ENCODE measurements at regions not wholly inside any gene's neighbourhood (a gene's known extent, or its start where the extent isn't known, plus 50 kb on each side); places are given as distances from the start of the nearest gene placed in this dataset.

GRCh38 chr4:160184884-160185283, 1082.0 kb downstream of the RAPGEF2 start:
- H2AFZ ChIP-seq = no peak overlapping the region

GRCh38 chr4:160193787-160194186, 1090.9 kb downstream of the RAPGEF2 start:
- no peak overlapping the region for H3K9ac ChIP-seq
- H3K9me3 ChIP-seq (ENCODE audit: control insufficient read depth, low read length) = no peaks in the 10 kb centered on the region
- no peak overlapping the region for H3K4me2 ChIP-seq (ENCODE audit: low read length)
- no peak overlapping the region for H2AFZ ChIP-seq
- H3K27ac ChIP-seq = no peak overlapping the region
- no peaks in the 10 kb centered on the region for H3K4me1 ChIP-seq
- no peaks in the 10 kb centered on the region for H3K36me3 ChIP-seq (ENCODE audit: control insufficient read depth, insufficient read depth, low read length)
- TF ChIP-seq CTCF (IDR thresholded peaks at IDR 0.05) = no peak
- H3K79me2 ChIP-seq = no peaks in the 10 kb centered on the region
- no peak overlapping the region for H3K4me3 ChIP-seq (ENCODE audit: low read depth, low read length)
- H3K27me3 ChIP-seq (ENCODE audit: control insufficient read depth, insufficient read depth, low read length) = no peaks in the 10 kb centered on the region

More at GRCh38 chr4:160184884-160185283, 1082.0 kb downstream of the RAPGEF2 start:
- no peak overlapping the region for H3K27ac ChIP-seq
- no peak overlapping the region for H3K4me2 ChIP-seq (ENCODE audit: low read length)
- H3K36me3 ChIP-seq (ENCODE audit: control insufficient read depth, insufficient read depth, low read length) = no peaks in the 10 kb centered on the region
- TF ChIP-seq CTCF (IDR thresholded peaks at IDR 0.05) = no peak
- H3K27me3 ChIP-seq (ENCODE audit: control insufficient read depth, insufficient read depth, low read length) = no peaks in the 10 kb centered on the region
- no peaks in the 10 kb centered on the region for H3K9me3 ChIP-seq (ENCODE audit: control insufficient read depth, low read length)
- H3K9ac ChIP-seq = no peak overlapping the region
- H3K4me1 ChIP-seq = no peaks in the 10 kb centered on the region
- no peaks in the 10 kb centered on the region for H3K79me2 ChIP-seq
- no peak overlapping the region for H3K4me3 ChIP-seq (ENCODE audit: low read depth, low read length)

GRCh38 chr4:160194716-160195115, 1091.8 kb downstream of the RAPGEF2 start:
- H3K9ac ChIP-seq = no peak overlapping the region
- H3K4me3 ChIP-seq (ENCODE audit: low read depth, low read length) = no peak overlapping the region
- H2AFZ ChIP-seq = no peak overlapping the region
- H3K9me3 ChIP-seq (ENCODE audit: control insufficient read depth, low read length) = no peaks in the 10 kb centered on the region
- H3K27me3 ChIP-seq (ENCODE audit: control insufficient read depth, insufficient read depth, low read length) = no peaks in the 10 kb centered on the region
- TF ChIP-seq CTCF (IDR thresholded peaks at IDR 0.05) = no peak
- no peak overlapping the region for H3K4me2 ChIP-seq (ENCODE audit: low read length)
- H3K79me2 ChIP-seq = no peaks in the 10 kb centered on the region
- no peaks in the 10 kb centered on the region for H3K4me1 ChIP-seq
- H3K27ac ChIP-seq = no peak overlapping the region
- H3K36me3 ChIP-seq (ENCODE audit: control insufficient read depth, insufficient read depth, low read length) = no peaks in the 10 kb centered on the region

GRCh38 chr4:160202802-160203201, 1099.9 kb downstream of the RAPGEF2 start:
- Histone ChIP-seq H2AFZ (no peak overlapping the region), H3K27ac (no peak overlapping the region), H3K4me3 (ENCODE audit: low read depth, low read length) (no peak overlapping the region), H3K9ac (no peak overlapping the region), H3K9me3 (ENCODE audit: control insufficient read depth, low read length) (no peaks in the 10 kb centered on the region), H3K79me2 (no peaks in the 10 kb centered on the region), H3K4me1 (no peaks in the 10 kb centered on the region), H3K36me3 (ENCODE audit: control insufficient read depth, insufficient read depth, low read length) (no peaks in the 10 kb centered on the region), H3K27me3 (ENCODE audit: control insufficient read depth, insufficient read depth, low read length) (no peaks in the 10 kb centered on the region), H3K4me2 (ENCODE audit: low read length) (no peak overlapping the region)
- TF ChIP-seq CTCF (IDR thresholded peaks at IDR 0.05) = no peak

- Histone ChIP-seq H3K4me2 (ENCODE audit: low read length) (no peak overlapping the region), H3K4me3 (ENCODE audit: low read depth, low read length) (no peak overlapping the region), H3K27me3 (ENCODE audit: control insufficient read depth, insufficient read depth, low read length) (no peaks in the 10 kb centered on the region), H2AFZ (no peak overlapping the region), H3K27ac (no peak overlapping the region), H3K79me2 (no peaks in the 10 kb centered on the region), H3K9me3 (ENCODE audit: control insufficient read depth, low read length) (no peaks in the 10 kb centered on the region), H3K4me1 (no peaks in the 10 kb centered on the region), H3K9ac (no peak overlapping the region), H3K36me3 (ENCODE audit: control insufficient read depth, insufficient read depth, low read length) (no peaks in the 10 kb centered on the region)
- no peak for TF ChIP-seq CTCF (IDR thresholded peaks at IDR 0.05)
Observed at GRCh38 chr4:160212078-160212477, 1109.2 kb downstream of the RAPGEF2 start.

Data from parathyroid adenoma (tissue), 2 donors.